ENCODE measurements at regions not wholly inside any gene's neighbourhood (a gene's known extent, or its start where the extent isn't known, plus 50 kb on each side); places are given as distances from the start of the nearest gene placed in this dataset.

DNA sequence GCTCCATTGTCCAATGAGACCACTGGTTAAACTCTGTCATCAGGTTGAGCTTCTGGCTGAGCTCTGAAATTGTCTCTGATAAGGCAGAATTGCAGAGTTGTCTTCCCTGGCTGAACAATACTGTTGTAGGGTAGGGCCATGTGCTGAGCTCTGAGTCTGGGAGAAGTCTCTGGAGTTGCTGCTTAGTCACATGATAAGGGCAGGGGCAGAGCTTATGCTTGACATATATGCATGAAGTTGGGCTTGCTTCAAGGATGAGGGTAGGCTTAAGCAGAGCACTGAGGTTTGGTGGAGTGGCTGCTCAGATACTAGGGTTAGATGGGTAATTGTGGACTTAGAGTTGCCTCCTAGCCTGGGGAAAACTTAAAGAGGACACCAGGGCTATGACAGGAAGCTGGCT, 946.3 kb upstream of the MIR17HG start:
- H3K4me3 ChIP-seq (ENCODE audit: low read depth in 1 of 3, low read length in 3 of 3): no peak overlapping the region
- TF ChIP-seq GABPA (IDR thresholded peaks at IDR 0.05 in 1 of 2, conservative IDR thresholded peaks at IDR 0.05 in 1 of 2): no peak
- TF ChIP-seq NR2F2 (IDR thresholded peaks at IDR 0.05): no peak
- no peak for TF ChIP-seq FOXA2 (IDR thresholded peaks at IDR 0.05)
- TF ChIP-seq, protein P1, sequence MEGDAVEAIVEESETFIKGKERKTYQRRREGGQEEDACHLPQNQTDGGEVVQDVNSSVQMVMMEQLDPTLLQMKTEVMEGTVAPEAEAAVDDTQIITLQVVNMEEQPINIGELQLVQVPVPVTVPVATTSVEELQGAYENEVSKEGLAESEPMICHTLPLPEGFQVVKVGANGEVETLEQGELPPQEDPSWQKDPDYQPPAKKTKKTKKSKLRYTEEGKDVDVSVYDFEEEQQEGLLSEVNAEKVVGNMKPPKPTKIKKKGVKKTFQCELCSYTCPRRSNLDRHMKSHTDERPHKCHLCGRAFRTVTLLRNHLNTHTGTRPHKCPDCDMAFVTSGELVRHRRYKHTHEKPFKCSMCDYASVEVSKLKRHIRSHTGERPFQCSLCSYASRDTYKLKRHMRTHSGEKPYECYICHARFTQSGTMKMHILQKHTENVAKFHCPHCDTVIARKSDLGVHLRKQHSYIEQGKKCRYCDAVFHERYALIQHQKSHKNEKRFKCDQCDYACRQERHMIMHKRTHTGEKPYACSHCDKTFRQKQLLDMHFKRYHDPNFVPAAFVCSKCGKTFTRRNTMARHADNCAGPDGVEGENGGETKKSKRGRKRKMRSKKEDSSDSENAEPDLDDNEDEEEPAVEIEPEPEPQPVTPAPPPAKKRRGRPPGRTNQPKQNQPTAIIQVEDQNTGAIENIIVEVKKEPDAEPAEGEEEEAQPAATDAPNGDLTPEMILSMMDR (IDR thresholded peaks at IDR 0.05; ENCODE audit: low read depth, low read length, missing input control): no peak
- no peak for TF ChIP-seq YY1 (IDR thresholded peaks at IDR 0.05)
- no peak for TF ChIP-seq HNF4A (conservative IDR thresholded peaks at IDR 0.05)
- no peak for TF ChIP-seq HNF4G (IDR thresholded peaks at IDR 0.05)
- TF ChIP-seq, protein P2, sequence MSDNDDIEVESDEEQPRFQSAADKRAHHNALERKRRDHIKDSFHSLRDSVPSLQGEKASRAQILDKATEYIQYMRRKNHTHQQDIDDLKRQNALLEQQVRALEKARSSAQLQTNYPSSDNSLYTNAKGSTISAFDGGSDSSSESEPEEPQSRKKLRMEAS (IDR thresholded peaks at IDR 0.05): no peak
- TF ChIP-seq JUND (IDR thresholded peaks at IDR 0.05): no peak
- TF ChIP-seq, protein P3, sequence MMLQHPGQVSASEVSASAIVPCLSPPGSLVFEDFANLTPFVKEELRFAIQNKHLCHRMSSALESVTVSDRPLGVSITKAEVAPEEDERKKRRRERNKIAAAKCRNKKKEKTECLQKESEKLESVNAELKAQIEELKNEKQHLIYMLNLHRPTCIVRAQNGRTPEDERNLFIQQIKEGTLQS (IDR thresholded peaks at IDR 0.05): no peak
- TF ChIP-seq RAD21 (IDR thresholded peaks at IDR 0.05): no peak
- TF ChIP-seq TAF1 (conservative IDR thresholded peaks at IDR 0.05): no peak
- TF ChIP-seq FOXA1 (IDR thresholded peaks at IDR 0.05): no peak
- TF ChIP-seq, protein P4, sequence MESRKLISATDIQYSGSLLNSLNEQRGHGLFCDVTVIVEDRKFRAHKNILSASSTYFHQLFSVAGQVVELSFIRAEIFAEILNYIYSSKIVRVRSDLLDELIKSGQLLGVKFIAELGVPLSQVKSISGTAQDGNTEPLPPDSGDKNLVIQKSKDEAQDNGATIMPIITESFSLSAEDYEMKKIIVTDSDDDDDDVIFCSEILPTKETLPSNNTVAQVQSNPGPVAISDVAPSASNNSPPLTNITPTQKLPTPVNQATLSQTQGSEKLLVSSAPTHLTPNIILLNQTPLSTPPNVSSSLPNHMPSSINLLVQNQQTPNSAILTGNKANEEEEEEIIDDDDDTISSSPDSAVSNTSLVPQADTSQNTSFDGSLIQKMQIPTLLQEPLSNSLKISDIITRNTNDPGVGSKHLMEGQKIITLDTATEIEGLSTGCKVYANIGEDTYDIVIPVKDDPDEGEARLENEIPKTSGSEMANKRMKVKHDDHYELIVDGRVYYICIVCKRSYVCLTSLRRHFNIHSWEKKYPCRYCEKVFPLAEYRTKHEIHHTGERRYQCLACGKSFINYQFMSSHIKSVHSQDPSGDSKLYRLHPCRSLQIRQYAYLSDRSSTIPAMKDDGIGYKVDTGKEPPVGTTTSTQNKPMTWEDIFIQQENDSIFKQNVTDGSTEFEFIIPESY (IDR thresholded peaks at IDR 0.05): no peak
- TF ChIP-seq, protein P5, sequence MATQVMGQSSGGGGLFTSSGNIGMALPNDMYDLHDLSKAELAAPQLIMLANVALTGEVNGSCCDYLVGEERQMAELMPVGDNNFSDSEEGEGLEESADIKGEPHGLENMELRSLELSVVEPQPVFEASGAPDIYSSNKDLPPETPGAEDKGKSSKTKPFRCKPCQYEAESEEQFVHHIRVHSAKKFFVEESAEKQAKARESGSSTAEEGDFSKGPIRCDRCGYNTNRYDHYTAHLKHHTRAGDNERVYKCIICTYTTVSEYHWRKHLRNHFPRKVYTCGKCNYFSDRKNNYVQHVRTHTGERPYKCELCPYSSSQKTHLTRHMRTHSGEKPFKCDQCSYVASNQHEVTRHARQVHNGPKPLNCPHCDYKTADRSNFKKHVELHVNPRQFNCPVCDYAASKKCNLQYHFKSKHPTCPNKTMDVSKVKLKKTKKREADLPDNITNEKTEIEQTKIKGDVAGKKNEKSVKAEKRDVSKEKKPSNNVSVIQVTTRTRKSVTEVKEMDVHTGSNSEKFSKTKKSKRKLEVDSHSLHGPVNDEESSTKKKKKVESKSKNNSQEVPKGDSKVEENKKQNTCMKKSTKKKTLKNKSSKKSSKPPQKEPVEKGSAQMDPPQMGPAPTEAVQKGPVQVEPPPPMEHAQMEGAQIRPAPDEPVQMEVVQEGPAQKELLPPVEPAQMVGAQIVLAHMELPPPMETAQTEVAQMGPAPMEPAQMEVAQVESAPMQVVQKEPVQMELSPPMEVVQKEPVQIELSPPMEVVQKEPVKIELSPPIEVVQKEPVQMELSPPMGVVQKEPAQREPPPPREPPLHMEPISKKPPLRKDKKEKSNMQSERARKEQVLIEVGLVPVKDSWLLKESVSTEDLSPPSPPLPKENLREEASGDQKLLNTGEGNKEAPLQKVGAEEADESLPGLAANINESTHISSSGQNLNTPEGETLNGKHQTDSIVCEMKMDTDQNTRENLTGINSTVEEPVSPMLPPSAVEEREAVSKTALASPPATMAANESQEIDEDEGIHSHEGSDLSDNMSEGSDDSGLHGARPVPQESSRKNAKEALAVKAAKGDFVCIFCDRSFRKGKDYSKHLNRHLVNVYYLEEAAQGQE (IDR thresholded peaks at IDR 0.05): no peak
- no peak for TF ChIP-seq EGR1 (IDR thresholded peaks at IDR 0.05; ENCODE audit: low read depth in 2 of 2)
- TF ChIP-seq RXRA (IDR thresholded peaks at IDR 0.05): no peak
- TF ChIP-seq SP1 (IDR thresholded peaks at IDR 0.05): no peak
- no peaks in the 10 kb centered on the region for H3K36me3 ChIP-seq (ENCODE audit: control insufficient read depth in 4 of 4, insufficient read depth in 3 of 4, low read depth in 1 of 4, low read length in 3 of 4)
- no peaks in the 10 kb centered on the region for H3K27me3 ChIP-seq (ENCODE audit: control insufficient read depth in 4 of 4, insufficient read depth in 4 of 4, low read length in 3 of 4)
- H3K9ac ChIP-seq (ENCODE audit: low read depth in 1 of 2, low read length in 2 of 2): no peak overlapping the region
- DNase-seq (ENCODE audit: low spot score): no peak
- no peak overlapping the region for H3K27ac ChIP-seq (ENCODE audit: low read depth in 1 of 2, low read length in 2 of 2)
- no peaks in the 10 kb centered on the region for H3K4me1 ChIP-seq (ENCODE audit: control insufficient read depth in 4 of 4, insufficient read depth in 4 of 4, low read length in 3 of 4)
- H3K9me3 ChIP-seq (ENCODE audit: control insufficient read depth in 4 of 4, low read length in 3 of 4): peaks cover 0 to 4% (median 2%) of the 10 kb centered on the region in 4 donors

Measured in liver (tissue), 7 donors.